ENCODE measurements at regions not wholly inside any gene's neighbourhood (a gene's known extent, or its start where the extent isn't known, plus 50 kb on each side); places are given as distances from the start of the nearest gene placed in this dataset.

- TF ChIP-seq CTCF (IDR thresholded peaks at IDR 0.05; ENCODE audit: low read depth, low read length, poor library complexity, severe bottlenecking) (no peak), EZH2phosphoT487 (IDR thresholded peaks at IDR 0.05; ENCODE audit: borderline replicate concordance, low read length) (no peak)
These were observed 1054.3 kb upstream of the TENM4 start for GRCh38 chr11:80495116-80495515.
